Osteocyte (in vitro differentiated cells): ENCODE measurements at regions not wholly inside any gene's neighbourhood (a gene's known extent, or its start where the extent isn't known, plus 50 kb on each side); places are given as distances from the start of the nearest gene placed in this dataset.

Experiments
- DNase-seq: peaks from one replicate; pipeline ENCODE4 v3.0.0; 2021; ENCODE audit warnings: mixed read lengths; ENCODE audit not compliant: unreplicated experiment; ENCODE audit errors: extremely low spot score
- H3K27ac Mint-ChIP-seq: one replicate; pipeline ENCODE4 v1.8.0; 2021; ENCODE audit warnings: mild to moderate bottlenecking, mixed read lengths; ENCODE audit not compliant: unreplicated experiment
- H3K27me3 Mint-ChIP-seq: one replicate; pipeline ENCODE4 v1.8.0; 2021; ENCODE audit warnings: mixed read lengths; ENCODE audit not compliant: unreplicated experiment
- H3K36me3 Mint-ChIP-seq: one replicate; pipeline ENCODE4 v1.8.0; 2021; ENCODE audit warnings: mixed read lengths; ENCODE audit not compliant: unreplicated experiment
- H3K4me1 Mint-ChIP-seq: one replicate; pipeline ENCODE4 v1.8.0; 2021; ENCODE audit warnings: mixed read lengths; ENCODE audit not compliant: unreplicated experiment
- H3K4me3 Mint-ChIP-seq: one replicate; pipeline ENCODE4 v1.8.0; 2021; ENCODE audit warnings: mild to moderate bottlenecking, moderate library complexity, mixed read lengths; ENCODE audit not compliant: unreplicated experiment
- H3K9me3 Mint-ChIP-seq: one replicate; pipeline ENCODE4 v1.8.0; 2021; ENCODE audit warnings: mixed read lengths; ENCODE audit not compliant: unreplicated experiment
- TF ChIP-seq, protein P1 (sequence below): fragments of 200-600 bp; sonication (generic); IDR thresholded peaks from 2 replicates; pipeline ENCODE4 v1.5.0; 2021; ENCODE audit warnings: antibody characterized with exemption, mild to moderate bottlenecking, moderate library complexity

DNA sequence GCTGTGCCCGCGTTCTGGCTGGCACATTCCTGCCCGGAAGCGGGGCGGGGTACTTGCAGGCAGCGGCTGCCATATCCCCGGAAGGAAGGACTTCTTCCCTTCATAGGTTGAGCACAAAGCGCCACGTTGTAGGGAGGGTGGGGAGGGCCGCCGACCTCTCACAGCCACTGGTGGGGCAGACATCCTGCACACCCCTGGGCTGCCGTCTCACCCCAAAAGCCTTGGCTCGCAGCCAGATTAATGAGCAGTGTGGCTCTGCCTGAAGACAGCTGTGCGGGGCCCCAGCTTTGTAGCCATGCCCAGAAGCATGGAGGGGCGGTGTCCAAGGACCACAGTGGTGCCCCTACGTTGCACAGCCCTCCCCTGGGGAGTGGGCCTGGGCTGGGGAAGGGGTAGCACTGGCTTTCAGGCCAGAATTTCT is 54.3 kb upstream of the DPYSL4 start:
- DNase-seq: no peak
- Mint-ChIP-seq H3K4me1 (peaks cover 6% of the 10 kb centered on the region), H3K4me3 (no peak overlapping the region), H3K27ac (no peak overlapping the region), H3K27me3 (peaks cover 21% of the 10 kb centered on the region), H3K36me3 (peaks cover 4% of the 10 kb centered on the region), H3K9me3 (peaks cover 4% of the 10 kb centered on the region)
- TF ChIP-seq, protein P1, sequence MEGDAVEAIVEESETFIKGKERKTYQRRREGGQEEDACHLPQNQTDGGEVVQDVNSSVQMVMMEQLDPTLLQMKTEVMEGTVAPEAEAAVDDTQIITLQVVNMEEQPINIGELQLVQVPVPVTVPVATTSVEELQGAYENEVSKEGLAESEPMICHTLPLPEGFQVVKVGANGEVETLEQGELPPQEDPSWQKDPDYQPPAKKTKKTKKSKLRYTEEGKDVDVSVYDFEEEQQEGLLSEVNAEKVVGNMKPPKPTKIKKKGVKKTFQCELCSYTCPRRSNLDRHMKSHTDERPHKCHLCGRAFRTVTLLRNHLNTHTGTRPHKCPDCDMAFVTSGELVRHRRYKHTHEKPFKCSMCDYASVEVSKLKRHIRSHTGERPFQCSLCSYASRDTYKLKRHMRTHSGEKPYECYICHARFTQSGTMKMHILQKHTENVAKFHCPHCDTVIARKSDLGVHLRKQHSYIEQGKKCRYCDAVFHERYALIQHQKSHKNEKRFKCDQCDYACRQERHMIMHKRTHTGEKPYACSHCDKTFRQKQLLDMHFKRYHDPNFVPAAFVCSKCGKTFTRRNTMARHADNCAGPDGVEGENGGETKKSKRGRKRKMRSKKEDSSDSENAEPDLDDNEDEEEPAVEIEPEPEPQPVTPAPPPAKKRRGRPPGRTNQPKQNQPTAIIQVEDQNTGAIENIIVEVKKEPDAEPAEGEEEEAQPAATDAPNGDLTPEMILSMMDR: no peak

DNA sequence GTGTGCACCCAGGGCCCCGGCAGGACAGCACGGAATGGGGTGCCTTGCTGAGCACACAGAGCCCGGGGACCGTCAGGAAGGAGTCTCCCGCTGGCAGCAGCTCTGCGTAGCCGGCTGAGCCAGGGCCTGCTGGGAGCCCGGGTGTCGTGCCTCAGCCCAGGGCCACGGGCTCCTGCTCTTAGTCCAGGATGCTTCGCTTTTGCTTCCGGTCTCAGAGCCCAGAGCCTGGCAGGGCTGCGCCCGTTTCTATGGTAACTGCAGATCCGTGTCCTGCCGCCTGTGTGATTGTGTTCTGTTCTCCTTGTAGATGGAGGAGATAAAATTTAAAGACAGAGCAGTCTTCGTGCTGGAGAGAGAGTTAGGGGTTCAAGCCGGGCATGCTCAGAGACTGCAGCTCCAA is 53.7 kb upstream of the DPYSL4 start:
- no peak for DNase-seq
- H3K4me3 Mint-ChIP-seq: no peak overlapping the region
- peaks cover 16% of the 10 kb centered on the region for H3K27me3 Mint-ChIP-seq
- H3K36me3 Mint-ChIP-seq: peaks cover 4% of the 10 kb centered on the region
- peaks cover 6% of the 10 kb centered on the region for H3K4me1 Mint-ChIP-seq
- peaks cover 4% of the 10 kb centered on the region for H3K9me3 Mint-ChIP-seq
- no peak overlapping the region for H3K27ac Mint-ChIP-seq
- TF ChIP-seq, protein P1: no peak

DNA sequence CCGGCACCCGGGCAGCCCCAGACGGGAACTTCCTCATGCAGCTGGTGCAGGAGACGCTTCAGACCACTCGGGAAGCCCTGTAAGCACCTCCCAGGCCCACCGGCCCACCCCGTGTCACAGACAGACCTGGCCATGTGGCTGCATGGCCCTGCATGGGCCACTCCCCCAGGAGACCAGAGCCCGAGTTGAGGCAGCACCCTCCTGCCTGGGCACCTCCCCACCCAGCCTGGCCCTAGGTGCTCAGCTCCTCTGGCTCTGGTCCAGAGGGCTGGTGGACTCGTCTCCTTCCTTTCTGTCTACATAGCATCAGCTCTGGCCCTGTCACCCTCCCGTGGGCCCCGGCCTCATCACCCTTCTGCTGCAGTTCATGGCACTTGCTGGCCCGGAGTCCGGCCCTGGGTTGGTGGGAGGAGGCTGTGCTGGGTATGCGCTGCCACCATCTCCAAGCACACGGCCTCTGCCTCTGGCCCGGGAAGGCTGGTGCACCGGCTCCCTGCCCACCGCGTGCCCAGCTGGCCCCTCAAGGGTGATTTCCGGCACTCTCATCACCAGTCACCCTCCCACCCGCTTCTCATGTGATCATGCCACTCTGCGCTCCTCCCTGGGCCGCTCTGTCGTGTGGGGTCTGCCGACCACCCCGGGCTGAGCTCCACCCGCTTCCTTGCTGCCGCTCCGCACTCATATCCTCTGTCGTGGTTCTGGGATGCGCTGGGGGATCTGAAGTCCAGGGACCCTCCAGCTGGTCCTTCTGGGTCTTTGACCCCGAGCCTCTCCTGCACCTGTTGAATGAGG is 53.1 kb upstream of the DPYSL4 start:
- Mint-ChIP-seq H3K9me3 (no peaks in the 10 kb centered on the region), H3K4me1 (peaks cover 6% of the 10 kb centered on the region), H3K4me3 (no peak overlapping the region), H3K27me3 (peaks cover 10% of the 10 kb centered on the region), H3K27ac (no peak overlapping the region), H3K36me3 (no peaks in the 10 kb centered on the region)
- no peak for DNase-seq
- TF ChIP-seq, protein P1: no peak

DNA sequence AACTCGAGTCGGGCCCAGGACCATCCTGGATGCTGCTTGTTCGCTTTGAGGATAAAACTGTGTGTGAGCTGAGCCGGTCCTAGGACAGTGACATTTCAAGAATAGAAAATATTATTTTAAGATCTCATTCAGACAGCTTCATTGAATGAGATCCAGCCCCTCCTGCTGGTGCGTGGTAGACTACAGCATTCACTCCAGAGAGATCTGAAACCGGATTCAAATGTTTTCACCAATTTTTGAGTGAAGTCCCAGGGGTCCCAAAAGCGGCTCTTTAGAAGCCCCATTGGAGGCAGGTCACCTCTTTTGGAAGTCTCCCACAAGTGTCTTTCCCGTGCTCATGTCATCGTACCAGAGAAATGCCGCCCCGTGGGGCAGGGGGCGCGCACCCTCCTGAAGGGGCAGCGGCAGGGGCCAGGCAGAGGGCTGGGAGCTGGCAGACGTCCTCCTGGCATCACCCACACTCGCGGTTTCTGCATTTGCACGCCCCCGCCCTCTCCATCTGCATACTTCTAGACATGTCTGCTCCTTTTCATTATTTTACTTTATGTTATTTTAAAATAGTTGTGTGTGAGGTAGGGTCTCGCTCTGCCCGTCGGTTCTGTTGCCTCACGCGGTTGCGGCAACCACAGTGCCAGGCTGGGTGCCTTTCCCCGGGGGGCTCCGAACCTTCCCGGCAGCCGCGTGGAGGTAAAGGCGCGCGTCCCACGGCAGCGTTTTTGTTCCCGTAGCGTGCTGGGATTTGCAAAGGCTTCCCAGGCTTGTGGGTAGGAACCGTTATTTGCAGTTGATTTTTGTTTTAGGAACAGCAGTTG is 52.3 kb upstream of the DPYSL4 start:
- Mint-ChIP-seq H3K27me3 (peaks cover 3% of the 10 kb centered on the region), H3K9me3 (no peaks in the 10 kb centered on the region), H3K27ac (no peak overlapping the region), H3K4me1 (peaks cover 2% of the 10 kb centered on the region), H3K4me3 (no peak overlapping the region), H3K36me3 (no peaks in the 10 kb centered on the region)
- no peak for DNase-seq
- TF ChIP-seq, protein P1: peak; percentile 13
